GM18907 (cell line): ENCODE measurements at regions not wholly inside any gene's neighbourhood (a gene's known extent, or its start where the extent isn't known, plus 50 kb on each side); places are given as distances from the start of the nearest gene placed in this dataset.

Source experiments
- ATAC-seq: cut with Tn5 transposase; IDR thresholded peaks from one replicate; pipeline ENCODE4 v1.9.1; 2021; ENCODE audit warnings: mild to moderate bottlenecking, moderate library complexity; ENCODE audit not compliant: unreplicated experiment

- ATAC-seq: no peak
Observed at GRCh38 chr2:235300368-235301201, 193.3 kb upstream of the AGAP1 start.

DNA sequence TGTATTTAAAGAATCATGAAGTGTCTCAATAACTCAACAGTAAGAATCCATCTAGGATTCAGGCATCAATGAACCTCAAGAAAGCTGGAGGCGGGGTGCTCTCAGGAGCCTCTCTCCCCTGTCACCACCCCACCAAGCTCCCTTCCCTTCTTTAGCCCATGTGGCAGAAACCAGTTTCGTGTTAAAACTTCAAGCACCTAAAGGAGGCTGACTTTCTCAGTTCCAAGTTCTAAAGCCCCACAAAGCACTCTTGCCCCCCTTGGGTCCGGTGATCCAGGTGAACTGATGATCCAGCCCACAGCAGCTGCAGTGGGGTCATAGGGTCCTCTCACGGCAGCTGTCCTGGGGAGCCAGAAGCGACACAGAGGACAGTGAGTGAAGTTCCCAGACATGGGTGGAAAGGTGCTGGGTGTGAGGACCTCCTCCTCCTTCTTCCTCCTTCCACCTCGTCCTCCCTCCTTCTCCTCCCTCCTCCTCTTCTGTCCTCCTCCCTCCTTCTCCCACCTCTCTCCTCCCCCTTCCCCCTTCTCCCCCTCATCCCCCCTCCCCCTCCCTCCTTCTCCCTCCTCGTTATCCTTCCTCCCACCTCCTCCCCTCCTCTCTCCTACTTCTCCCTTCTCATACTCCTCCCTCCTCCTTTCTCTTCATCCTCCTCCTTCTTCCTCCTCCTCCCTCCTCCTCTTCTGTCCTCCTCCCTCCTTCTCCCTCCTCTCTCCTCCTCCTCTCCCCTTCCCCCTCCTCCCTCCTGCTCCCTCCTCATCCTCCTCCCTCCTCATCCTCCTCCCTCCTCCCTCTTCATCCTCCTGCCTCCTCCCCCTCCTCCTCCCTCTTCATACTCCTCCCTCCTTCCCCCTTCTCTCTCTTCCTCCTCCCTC, 192.4 kb upstream of the AGAP1 start:
- no peak for ATAC-seq

DNA sequence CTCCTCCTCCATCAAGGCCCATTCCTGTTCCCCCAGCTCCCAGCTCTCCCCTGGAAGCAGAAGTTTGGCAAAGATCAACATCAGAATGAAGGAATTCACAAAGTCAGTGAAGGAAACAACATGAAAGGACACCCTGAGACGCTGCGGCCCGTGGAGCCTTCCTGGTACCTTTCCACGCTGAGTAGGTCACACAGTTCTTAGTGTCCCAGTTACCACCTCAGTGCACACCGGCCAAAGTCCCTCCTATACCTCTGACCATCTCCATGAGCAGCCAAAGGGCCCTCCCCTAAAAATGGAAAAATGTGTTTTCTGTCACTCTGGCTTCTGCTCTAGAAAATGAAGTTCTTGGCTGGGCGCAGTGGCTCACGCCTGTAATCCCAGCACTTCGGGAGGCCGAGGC, 191.6 kb upstream of the AGAP1 start:
- no peak for ATAC-seq

DNA sequence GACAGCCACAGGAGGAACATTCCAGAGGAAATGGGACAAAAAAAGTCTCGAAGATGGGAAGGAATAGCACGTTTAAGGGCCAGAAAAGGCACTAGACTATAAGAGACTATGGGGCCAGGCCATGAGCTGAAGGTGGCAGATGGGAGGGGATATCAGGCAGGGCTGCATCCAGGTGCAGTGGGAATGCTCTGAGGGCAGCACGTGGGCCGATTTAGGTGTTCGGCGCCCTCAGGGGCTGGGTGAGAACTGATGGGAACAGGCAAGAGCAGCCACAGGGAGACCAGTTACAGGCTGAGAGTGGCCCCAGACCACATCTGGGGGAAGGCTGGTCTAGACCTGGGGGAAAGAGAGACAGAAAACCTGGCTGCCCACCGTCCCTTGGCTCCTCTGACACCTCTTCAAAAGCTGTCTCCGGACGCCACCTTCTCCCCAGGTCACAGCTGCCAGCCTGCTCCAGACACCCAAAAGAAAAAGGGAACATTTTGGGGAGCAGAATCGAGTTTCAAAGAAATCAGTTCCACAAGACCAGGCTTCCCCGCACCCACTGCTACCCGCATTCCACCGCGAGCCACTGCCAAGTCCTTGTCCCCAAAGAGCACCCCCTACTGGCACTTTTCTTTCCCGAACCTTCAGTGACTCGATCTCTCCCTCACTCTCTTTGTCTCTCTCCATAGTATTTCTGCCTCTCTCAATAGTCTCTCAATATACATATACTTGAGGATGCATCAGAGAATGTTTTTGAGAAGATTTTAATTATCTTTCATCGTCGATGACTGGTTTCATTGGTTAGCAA, 190.1 kb upstream of the AGAP1 start:
- no peak for ATAC-seq

- no peak for ATAC-seq
Observed at GRCh38 chr2:235305678-235306077, 188.2 kb upstream of the AGAP1 start.

DNA sequence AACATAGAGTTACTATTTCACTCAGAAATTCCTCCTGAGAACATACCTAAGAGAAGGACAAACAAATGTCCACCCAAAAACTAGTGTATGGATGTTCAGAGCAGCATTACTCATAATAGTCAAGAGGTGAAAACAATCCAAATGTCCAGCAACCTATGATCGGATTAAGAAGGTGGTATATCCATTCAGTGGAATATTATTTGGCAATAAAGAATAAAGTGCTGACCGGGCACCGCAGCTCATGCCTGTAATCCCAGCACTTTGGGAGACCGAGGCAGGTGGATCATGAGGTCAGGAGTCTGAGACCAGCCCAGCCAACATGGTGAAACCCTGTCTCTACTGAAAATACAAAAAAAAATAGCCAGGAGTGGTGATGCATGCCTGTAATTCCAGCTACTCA, 182.8 kb upstream of the AGAP1 start:
- no peak for ATAC-seq

GRCh38 chr2:235312571-235312970, 181.3 kb upstream of the AGAP1 start:
- ATAC-seq: no peak

DNA sequence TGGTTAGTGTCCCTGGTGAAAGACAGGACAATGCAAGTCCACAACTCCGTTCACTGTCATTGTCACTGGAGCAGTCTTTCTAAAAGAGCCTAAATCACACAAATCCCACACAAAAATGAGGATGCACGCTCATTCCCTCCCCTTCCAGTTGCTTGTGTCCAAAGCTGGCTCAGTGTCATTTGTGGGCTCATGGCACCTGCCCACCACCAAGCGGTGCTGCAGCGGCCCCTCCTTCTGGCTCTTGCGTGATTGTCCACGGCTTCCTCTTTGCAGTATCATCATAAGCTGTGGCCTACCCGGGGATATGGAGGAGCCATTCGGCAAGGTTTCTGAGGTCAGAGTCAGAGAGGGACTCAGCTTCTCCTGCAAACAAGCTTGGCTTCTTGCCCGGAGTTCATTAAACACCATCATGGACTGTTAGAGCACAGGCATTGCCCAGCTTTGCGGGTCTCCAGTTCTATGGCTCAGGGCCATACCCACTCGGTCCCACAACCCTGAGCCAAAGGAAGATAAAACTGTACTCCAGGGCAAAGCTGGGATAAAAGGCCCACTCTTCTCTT, 179.4 kb upstream of the AGAP1 start:
- ATAC-seq: no peak

GRCh38 chr2:235319095-235319494, 174.7 kb upstream of the AGAP1 start:
- ATAC-seq: no peak

DNA sequence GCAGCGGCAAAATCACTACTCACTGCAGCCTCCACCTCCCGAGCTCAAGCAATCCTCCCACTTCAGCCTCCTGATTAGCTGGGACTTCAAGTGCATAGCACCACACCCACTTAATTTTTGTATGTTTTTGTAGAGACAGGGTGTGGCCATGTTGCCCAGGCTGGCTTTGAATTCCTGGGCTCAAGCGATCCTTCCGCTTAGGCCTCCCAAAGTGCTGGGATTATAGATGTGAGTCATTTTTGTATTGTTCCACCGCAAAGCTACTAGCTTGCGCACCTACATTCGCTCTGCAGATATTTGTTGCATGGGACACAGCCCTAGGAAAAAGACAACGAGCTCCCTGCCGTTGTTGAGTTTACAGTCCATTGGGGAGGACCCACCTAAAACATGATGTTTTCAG, 173.5 kb upstream of the AGAP1 start:
- no peak for ATAC-seq

- ATAC-seq: no peak
Observed at GRCh38 chr2:235324324-235324723, 169.5 kb upstream of the AGAP1 start.

DNA sequence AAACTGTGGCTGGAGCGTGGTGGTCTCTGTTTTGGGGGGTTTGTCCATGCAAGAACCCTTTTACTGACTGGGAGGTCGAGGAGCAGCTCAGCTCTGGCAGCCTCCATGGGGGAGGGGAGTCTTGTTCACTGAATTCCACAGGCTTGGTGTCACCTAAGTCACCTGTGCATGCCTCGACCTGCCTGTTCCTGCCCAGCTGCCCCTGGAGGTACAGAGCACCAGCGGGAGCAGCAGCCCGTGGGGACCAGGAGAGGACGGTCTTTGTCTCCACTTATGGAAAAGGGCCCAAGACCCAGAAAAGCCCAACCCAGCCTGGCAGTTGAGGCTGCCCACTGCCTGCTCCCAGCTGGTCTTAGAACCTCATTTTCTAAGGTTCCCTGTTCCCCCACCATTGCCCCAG, 168.7 kb upstream of the AGAP1 start:
- ATAC-seq: no peak

DNA sequence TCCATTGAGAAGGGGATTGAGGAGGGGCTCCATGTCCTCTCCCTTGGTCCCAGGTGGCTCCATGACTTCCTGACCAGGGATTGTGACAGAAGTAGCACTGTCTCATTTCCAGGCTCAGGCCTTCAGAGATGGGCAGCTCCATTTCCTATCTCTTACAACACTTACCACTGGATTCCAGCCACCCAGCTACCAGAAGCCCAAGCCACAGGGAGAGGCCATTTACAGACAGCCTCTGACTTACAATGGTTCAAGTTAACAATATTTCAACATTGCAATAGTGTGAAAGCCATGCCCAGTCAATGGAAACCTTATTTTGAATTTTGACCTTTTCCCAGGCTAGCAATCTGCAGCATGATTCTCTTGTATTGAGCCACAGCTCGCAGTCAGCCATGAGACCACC, 164.9 kb upstream of the AGAP1 start:
- no peak for ATAC-seq

DNA sequence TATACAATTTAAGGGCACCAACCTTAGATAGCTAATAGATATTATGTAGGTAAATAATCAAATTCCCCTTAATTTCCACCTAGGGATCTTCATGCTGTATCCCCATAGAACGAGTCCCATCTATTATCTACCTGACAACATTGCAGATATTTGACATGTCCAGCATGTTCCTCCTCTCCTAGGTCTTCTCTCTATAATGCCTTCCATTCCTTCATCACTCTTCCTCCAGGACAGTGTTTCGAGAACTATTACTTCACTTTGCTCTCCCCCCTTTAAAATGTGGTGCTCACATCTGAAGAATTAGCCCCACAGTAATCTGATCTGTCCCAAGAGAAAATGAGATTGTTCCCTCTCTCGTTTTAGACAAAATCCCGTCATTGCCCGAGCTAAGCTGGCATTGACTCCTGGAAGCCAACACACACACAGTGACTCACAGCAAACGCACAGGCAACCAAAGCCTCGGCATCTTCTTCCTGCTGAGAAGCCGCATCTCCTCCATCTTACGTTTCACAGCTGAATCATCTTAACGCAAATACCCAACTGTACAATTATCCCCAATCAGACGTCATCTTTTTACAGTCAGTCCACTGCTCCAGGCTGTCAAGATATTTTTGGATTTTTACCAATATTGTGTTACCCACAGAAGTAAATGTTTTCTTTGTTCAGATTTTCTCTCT, 162.9 kb upstream of the AGAP1 start:
- no peak for ATAC-seq

DNA sequence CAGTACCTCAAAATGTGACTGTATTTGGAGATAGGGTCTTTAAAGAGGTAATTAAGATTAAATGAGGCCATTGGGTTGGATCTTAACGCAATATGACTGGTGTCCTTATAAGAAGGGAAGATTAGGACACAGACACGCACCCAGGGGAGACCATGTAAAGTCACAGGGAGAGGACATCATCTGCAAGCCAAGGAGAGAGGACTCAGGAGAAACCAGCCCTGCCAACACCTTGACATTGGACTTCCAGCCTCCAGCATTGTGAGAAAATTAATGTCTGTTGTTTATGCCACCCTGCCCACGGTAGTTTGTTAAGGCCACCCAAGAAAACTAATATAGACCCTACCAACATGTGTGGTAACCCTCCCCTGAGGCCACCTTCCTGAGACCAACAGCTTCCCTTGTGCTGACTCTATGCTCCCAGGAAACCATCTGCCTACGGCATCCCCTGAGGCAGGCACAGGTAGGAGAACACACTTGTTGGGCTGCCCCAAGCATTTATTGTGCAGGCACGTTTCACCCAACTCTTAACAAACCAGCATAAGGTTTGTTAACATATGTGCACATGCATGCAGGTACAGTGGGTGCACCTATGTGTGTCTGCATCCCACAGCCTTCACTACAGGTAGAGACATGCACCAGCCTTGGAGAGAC, 161.5 kb upstream of the AGAP1 start:
- ATAC-seq: no peak

GRCh38 chr2:235333076-235333475, 160.8 kb upstream of the AGAP1 start:
- no peak for ATAC-seq

DNA sequence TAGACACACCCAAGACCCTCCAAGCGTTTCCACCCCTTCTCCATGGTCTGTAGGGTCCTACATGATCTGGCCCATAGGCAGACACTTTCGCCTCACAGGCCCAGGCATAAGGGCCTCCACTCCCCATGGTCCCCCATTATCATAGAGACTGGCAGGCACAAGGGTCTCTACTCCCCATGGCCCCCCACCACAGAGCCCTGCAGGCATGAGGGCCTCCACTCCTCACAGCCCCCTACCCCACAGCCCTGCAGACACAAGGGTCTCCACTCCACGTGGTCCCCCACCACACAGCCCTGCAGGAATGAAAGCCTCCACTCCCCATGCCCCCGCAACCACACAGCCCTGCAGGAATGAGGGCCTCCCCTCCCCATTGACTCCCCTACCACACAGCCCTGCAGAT, 159.7 kb upstream of the AGAP1 start:
- ATAC-seq: no peak

DNA sequence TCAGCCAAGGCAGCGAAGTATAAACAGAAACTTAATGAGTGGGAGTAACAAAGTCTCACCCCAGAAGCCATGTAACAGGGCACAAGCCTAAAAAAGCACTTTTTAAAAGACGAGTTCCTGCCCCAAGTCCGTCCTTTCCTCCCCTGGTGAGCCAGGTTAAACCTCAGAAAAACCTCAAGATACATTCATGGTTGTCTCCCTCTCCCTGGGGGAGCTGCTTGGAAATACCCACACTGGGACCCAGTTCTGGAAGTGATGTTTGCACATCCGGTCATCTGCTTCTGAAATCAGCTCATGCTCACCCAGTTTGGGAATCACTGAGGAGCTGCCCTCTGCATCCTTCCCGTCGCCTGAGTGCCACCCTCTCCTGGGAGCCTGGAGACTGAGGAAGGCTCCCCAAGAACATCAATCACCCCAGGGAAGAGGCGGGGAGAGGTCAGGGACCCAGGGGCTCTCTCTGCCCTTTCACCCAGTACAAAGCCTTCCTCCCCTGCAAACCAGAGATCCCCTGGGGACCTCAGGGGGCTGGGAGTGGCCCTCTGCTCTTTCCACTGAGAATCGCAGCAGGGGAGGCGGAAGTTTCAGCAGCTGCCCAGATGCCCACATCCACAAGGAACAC, 150.6 kb upstream of the AGAP1 start:
- no peak for ATAC-seq

DNA sequence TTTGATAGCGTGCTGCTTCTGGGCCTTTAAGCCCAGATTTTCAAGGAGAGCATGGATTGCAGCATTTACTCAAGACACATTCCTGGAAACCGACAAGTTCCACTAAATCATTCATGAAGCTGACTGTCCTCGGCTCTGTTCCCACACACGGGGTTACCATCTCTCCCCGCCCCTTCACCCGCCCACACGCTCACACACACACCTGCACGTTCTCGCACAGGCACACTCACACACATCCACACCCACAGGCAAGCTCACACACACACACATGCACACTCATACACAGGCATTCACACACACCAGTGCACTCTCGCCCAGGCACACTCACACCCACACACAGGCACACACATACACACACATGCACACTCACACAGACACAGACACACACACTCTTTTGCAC, 150.0 kb upstream of the AGAP1 start:
- no peak for ATAC-seq

DNA sequence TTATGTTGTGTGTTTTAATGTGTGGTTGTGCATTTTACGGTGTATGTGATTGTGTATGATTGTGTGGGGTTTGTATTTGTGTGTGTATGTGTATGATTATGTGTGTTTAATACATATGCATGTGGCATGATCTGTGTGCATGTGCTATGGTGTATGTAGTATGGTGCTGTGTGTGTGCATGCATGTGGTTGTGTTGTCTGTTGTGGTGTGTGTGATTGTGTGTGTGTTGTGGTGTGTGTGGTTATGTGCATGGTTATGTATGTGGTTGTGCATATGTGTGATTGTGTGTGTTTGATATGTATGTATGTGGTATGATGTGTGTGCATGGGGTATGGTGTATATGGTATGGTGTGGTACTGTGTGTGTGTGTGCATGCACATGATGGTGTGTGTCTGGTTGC, 148.1 kb upstream of the AGAP1 start:
- no peak for ATAC-seq
